ENCODE measurements at regions not wholly inside any gene's neighbourhood (a gene's known extent, or its start where the extent isn't known, plus 50 kb on each side); places are given as distances from the start of the nearest gene placed in this dataset.
"Not testable (repeated sequence)": the region's sequence is repeated elsewhere in the genome, so short reads cannot be mapped to it uniquely, and the experiment has no call there.

GRCh38 chr3:150327678-150328653 is 80.1 kb upstream of the TSC22D2 start:
- no peak for DNase-seq (ENCODE audit: insufficient read length)
- TF ChIP-seq TAF1 (IDR thresholded peaks at IDR 0.05; ENCODE audit: borderline replicate concordance, low read depth, low read length) (no peak), POLR2AphosphoS5 (IDR thresholded peaks at IDR 0.05; ENCODE audit: low read depth, low read length) (no peak), POLR2A (IDR thresholded peaks at IDR 0.05; ENCODE audit: low read depth, low read length) (no peak)
- no peak for FAIRE-seq

DNA sequence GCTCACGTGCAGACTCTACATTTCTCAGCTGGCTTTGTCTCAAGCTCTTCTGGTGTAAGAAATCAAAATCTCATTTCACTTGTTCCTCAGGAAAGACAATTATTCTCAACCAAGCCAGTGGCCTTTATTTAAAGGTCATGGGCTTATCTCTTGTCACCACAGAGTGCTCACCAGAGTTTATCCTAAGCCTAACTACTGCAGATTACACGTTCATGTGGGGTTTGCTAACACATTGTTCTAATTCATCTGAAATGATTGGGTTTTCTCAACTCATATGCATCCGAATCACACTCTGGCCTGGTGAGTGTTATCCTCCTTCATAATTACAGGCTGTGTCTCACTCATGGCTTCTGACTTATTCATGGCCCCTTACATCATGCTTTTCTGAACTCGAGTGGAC is 83.3 kb upstream of the TSC22D2 start:
- TF ChIP-seq TAF1 (IDR thresholded peaks at IDR 0.05; ENCODE audit: borderline replicate concordance, low read depth, low read length) (no peak), POLR2AphosphoS5 (IDR thresholded peaks at IDR 0.05; ENCODE audit: low read depth, low read length) (no peak), POLR2A (IDR thresholded peaks at IDR 0.05; ENCODE audit: low read depth, low read length) (no peak)
- FAIRE-seq (no peak), DNase-seq (ENCODE audit: insufficient read length) (no peak)

DNA sequence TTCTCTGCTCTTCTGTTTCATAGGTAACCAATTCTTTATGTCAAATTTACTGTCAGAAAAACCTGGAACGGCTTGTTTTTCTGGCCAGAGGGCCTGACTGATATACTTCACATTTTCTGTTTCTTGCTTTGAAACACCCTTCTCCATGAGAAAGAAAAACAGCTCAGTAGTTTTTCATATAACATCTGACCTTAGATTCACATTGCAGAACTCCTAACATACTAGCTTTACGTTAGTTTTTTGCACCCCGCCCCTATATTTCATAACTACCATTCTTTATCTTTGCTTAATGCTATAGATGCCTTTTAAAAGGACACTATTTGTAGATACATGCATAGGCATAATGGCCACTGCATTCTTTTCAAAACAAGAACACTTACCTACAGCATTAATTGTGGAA is 83.9 kb upstream of the TSC22D2 start:
- TF ChIP-seq POLR2A (IDR thresholded peaks at IDR 0.05; ENCODE audit: low read depth, low read length) (no peak), POLR2AphosphoS5 (IDR thresholded peaks at IDR 0.05; ENCODE audit: low read depth, low read length) (no peak), TAF1 (IDR thresholded peaks at IDR 0.05; ENCODE audit: borderline replicate concordance, low read depth, low read length) (no peak)
- no peak for DNase-seq (ENCODE audit: insufficient read length)
- FAIRE-seq, result no peak

DNA sequence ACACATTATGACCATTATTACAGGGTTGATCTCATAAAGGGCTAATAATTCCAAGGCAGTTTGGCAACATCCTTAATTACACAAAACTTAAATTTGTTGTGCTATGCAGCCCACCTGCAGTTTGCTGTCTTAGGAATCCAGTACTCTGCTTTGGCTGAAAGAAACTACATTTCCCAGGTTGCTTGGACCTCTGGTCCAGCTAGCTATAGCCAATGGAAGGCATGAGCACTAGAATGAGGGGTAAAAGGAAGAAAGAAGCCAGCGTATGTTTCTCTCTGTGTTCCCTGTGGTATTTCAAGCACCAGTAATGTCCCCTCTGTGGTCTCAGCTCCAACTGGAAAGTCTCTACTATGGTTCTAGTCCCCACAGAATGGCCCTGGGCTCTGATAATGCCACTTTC is 84.3 kb upstream of the TSC22D2 start:
- no peak for FAIRE-seq
- no peak for DNase-seq (ENCODE audit: insufficient read length)
- TF ChIP-seq POLR2A (IDR thresholded peaks at IDR 0.05; ENCODE audit: low read depth, low read length), result no peak
- no peak for TF ChIP-seq POLR2AphosphoS5 (IDR thresholded peaks at IDR 0.05; ENCODE audit: low read depth, low read length)
- no peak for TF ChIP-seq TAF1 (IDR thresholded peaks at IDR 0.05; ENCODE audit: borderline replicate concordance, low read depth, low read length)

GRCh38 chr3:150323091-150323490 is 85.0 kb upstream of the TSC22D2 start:
- FAIRE-seq; DNase-seq (ENCODE audit: insufficient read length): not testable (repeated sequence)

DNA sequence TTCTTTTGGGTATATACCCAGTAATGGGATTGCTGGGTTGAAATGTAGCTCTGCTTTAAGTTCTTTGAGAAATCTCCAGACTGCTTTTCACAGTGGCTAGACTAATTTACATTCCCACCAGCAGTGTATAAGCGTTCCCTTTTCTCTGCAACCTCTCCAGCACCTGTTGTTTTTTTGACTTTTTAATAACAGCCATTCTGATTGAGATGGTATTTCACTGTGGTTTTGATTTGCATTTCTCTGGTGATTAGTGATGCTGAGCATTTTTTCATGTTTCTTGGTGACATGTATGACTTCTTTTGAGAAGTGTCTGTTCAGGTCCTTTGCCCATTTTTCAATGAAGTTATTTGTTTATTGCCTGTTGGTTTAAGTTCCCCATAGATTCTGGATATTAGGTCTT is 87.1 kb upstream of the TSC22D2 start:
- not testable (repeated sequence) for DNase-seq (ENCODE audit: insufficient read length); FAIRE-seq

DNA sequence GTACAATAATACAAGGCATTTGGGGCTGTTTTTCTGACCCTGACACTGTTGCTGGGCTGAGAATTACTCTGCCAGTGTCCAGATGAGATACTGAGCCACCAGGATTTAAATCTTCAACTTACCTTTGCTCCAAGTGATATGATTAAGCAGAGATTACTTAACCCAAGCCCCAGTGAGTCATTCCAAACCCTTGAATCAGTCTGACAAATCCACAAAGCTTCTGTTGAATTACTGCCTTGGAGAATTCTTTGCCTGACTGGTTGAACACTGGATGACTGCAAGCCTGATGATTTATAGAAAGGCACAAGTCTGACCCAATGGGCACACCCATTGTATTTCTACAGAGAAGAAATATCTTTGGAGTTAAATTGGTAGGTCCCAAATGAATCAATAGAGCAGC is 88.2 kb upstream of the TSC22D2 start:
- DNase-seq (ENCODE audit: insufficient read length), result no peak
- no peak for TF ChIP-seq POLR2A (IDR thresholded peaks at IDR 0.05; ENCODE audit: low read depth, low read length)
- no peak for TF ChIP-seq TAF1 (IDR thresholded peaks at IDR 0.05; ENCODE audit: borderline replicate concordance, low read depth, low read length)
- no peak for TF ChIP-seq POLR2AphosphoS5 (IDR thresholded peaks at IDR 0.05; ENCODE audit: low read depth, low read length)
- no peak for FAIRE-seq

DNA sequence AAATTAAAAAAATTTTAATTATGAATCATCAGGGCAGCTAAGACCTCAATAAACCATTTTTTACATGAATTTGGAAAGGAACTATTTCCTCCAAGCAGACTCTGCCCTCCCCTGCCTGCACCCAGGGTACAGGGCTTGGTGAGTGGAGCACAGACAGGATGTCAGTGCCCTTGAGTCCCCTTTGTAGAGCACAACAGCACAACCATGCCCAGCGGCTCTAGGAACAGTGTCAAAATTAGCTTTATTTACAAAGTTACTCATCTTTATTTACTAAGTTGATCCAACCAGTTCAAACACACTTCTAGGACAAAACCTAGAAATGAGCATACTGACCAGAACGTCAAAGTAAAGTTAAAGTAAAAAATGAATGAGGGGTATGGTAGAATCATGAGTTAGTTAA is 90.6 kb upstream of the TSC22D2 start:
- no peak for DNase-seq (ENCODE audit: insufficient read length)
- FAIRE-seq, result no peak
- no peak for TF ChIP-seq POLR2A (IDR thresholded peaks at IDR 0.05; ENCODE audit: low read depth, low read length)
- no peak for TF ChIP-seq POLR2AphosphoS5 (IDR thresholded peaks at IDR 0.05; ENCODE audit: low read depth, low read length)
- no peak for TF ChIP-seq TAF1 (IDR thresholded peaks at IDR 0.05; ENCODE audit: borderline replicate concordance, low read depth, low read length)

DNA sequence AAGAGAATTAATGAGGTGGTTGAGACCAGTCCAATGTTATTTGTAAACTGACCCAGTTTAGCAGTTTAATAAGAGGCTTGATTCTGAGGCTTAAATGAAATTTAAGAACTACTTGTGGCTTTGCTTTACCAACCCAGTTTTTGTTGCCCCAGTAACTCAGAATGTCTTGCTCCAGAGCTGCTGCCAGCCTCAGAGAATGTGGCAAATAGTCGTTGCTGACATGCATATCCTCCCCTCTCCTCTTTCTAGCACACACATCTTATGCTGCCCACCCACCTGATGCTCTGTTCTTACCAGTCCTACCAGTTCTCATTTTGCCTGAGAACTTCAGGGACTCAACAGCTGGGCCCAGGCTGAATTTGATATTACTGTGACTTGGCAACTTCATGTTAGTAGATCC is 92.4 kb upstream of the TSC22D2 start:
- FAIRE-seq, result no peak
- DNase-seq (ENCODE audit: insufficient read length), result no peak
- TF ChIP-seq POLR2A (IDR thresholded peaks at IDR 0.05; ENCODE audit: low read depth, low read length), result no peak

GRCh38 chr3:150314248-150315004 is 93.7 kb upstream of the TSC22D2 start:
- no peak for FAIRE-seq
- TF ChIP-seq POLR2A (IDR thresholded peaks at IDR 0.05; ENCODE audit: low read depth, low read length) (no peak), POLR2AphosphoS5 (IDR thresholded peaks at IDR 0.05; ENCODE audit: low read depth, low read length) (no peak), TAF1 (IDR thresholded peaks at IDR 0.05; ENCODE audit: borderline replicate concordance, low read depth, low read length) (no peak)
- no peak for DNase-seq (ENCODE audit: insufficient read length)

DNA sequence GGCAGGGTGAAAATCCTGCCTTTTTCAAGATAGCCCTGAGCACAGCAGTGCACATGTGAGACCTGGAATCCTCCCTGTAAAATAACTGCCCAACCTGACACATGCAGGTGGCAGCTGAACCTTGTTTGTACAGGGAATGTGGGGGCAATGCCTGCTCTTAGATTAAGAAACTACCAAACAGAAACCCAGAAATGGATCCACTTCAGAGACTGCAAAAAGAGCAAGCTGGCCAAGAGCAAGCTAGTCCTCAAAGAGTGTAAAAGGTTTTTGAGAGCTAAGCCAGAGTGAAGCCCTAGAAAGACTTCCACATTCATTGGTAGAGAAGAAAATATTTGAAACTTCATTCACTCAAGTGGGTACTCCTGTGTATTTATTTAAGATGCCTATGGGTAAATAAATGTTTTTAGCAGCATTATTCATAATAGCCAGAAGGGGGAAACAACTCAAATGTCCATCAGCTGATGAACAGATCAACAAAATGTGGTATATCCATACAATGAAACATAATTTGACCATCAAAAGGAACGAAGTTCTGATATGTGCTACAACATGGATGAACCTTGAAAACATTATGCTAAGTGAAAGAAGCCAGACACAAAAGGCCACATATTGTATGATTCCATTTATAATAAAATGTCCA is 96.0 kb upstream of the TSC22D2 start:
- TF ChIP-seq POLR2AphosphoS5 (IDR thresholded peaks at IDR 0.05; ENCODE audit: low read depth, low read length) (no peak), POLR2A (IDR thresholded peaks at IDR 0.05; ENCODE audit: low read depth, low read length) (no peak), TAF1 (IDR thresholded peaks at IDR 0.05; ENCODE audit: borderline replicate concordance, low read depth, low read length) (no peak)
- DNase-seq (ENCODE audit: insufficient read length) (no peak), FAIRE-seq (no peak)

DNA sequence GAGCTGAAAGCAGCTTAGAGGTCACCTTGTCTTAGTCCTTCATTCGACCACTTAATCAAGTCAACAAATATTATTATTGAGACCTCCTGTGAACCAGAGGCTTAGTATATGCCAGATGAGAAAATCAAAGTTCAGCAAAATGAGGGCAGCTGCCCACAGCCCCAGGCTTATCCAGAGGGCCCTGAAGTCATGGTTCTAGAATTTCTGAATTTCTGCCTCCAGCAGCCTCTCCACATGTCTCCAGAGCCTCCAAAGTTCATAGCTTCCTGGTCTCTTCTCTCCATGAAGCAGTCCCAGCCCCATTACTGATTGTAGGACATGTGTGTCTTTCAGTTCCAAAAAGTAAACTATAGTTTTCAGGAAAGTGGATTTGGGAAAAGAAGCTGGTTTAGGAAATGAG is 96.9 kb upstream of the TSC22D2 start:
- DNase-seq (ENCODE audit: insufficient read length) (no peak), FAIRE-seq (no peak)
- TF ChIP-seq POLR2AphosphoS5 (IDR thresholded peaks at IDR 0.05; ENCODE audit: low read depth, low read length) (no peak), TAF1 (IDR thresholded peaks at IDR 0.05; ENCODE audit: borderline replicate concordance, low read depth, low read length) (no peak), POLR2A (IDR thresholded peaks at IDR 0.05; ENCODE audit: low read depth, low read length) (no peak)

Data from GM12892 (cell line).